SK-N-SH treated with all-trans-retinoic acid at 6 μM for 48 hours (cell line): ENCODE measurements at regions not wholly inside any gene's neighbourhood (a gene's known extent, or its start where the extent isn't known, plus 50 kb on each side); places are given as distances from the start of the nearest gene placed in this dataset.

Experiments used
- ATAC-seq: fragments of 200-7000 bp; cut with Tn5 transposase; 3 replicates; pipeline ENCODE4 v1.9.1; 2020; ENCODE audit warnings: mild to moderate bottlenecking, moderate library complexity
- ARNTL ChIP-seq: fragments of 450-650 bp; formaldehyde crosslinking; IDR thresholded peaks from 2 replicates; pipeline ENCODE4 v1.5.0; 2020; ENCODE audit warnings: low read depth, mild to moderate bottlenecking, moderate library complexity, borderline replicate concordance
- BACH2 ChIP-seq: fragments of 250-450 bp; sonication (Bioruptor Pico); IDR thresholded peaks from 2 replicates; pipeline ENCODE4 v1.9.0; 2021; ENCODE audit warnings: mild to moderate bottlenecking, borderline replicate concordance
- CSDC2 ChIP-seq: fragments of 250-450 bp; sonication (Bioruptor Pico); IDR thresholded peaks from 2 replicates; pipeline ENCODE4 v1.5.0; 2020; ENCODE audit warnings: mild to moderate bottlenecking, moderate library complexity
- ESRRG ChIP-seq: fragments of 250-450 bp; sonication (Bioruptor Pico); IDR thresholded peaks from 2 replicates; pipeline ENCODE4 v1.6.1; 2021; ENCODE audit warnings: mild to moderate bottlenecking
- OSR1 ChIP-seq: fragments of 250-450 bp; sonication (Bioruptor Pico); IDR thresholded peaks from 2 replicates; pipeline ENCODE4 v1.8.0; 2022; ENCODE audit warnings: moderate library complexity, mild to moderate bottlenecking, inconsistent platforms
- PATZ1 ChIP-seq: fragments of 250-450 bp; sonication (Bioruptor Pico); IDR thresholded peaks from 2 replicates; pipeline ENCODE4 v1.8.0; 2020; ENCODE audit warnings: mild to moderate bottlenecking, moderate library complexity, borderline replicate concordance
- PPARA ChIP-seq: fragments of 250-450 bp; sonication (Bioruptor Pico); IDR thresholded peaks from 2 replicates; pipeline ENCODE4 v1.5.0; 2020; ENCODE audit warnings: mild to moderate bottlenecking, borderline replicate concordance
- RARB ChIP-seq: fragments of 250-450 bp; sonication (Bioruptor Pico); IDR thresholded peaks from 2 replicates; pipeline ENCODE4 v1.8.0; 2021; ENCODE audit warnings: mild to moderate bottlenecking, moderate library complexity
- SNAI2 ChIP-seq: fragments of 250-450 bp; sonication (Bioruptor Pico); IDR thresholded peaks from 2 replicates; pipeline ENCODE4 v1.5.0; 2020; ENCODE audit warnings: mild to moderate bottlenecking, moderate library complexity
- TCF4 ChIP-seq: fragments of 250-450 bp; sonication (Bioruptor Pico); IDR thresholded peaks from 2 replicates; pipeline ENCODE4 v1.8.0; 2021; ENCODE audit warnings: mild to moderate bottlenecking, moderate library complexity, borderline replicate concordance
- ZC3H10 ChIP-seq: fragments of 250-450 bp; sonication (Bioruptor Pico); IDR thresholded peaks from 2 replicates; pipeline ENCODE4 v1.5.1; 2021; ENCODE audit warnings: mild to moderate bottlenecking, moderate library complexity
- ZFP30 ChIP-seq: fragments of 450-650 bp; formaldehyde crosslinking; IDR thresholded peaks from 2 replicates; pipeline ENCODE4 v1.5.0; 2022; ENCODE audit warnings: mild to moderate bottlenecking, moderate library complexity
- ZNF565 ChIP-seq: fragments of 450-650 bp; formaldehyde crosslinking; conservative IDR thresholded peaks from 2 replicates; pipeline ENCODE4 v1.5.0; 2020; ENCODE audit warnings: low read depth, mild to moderate bottlenecking, moderate library complexity
- ZNF70 ChIP-seq: fragments of 450-650 bp; formaldehyde crosslinking; IDR thresholded peaks from 2 replicates; pipeline ENCODE4 v1.5.0; 2020; ENCODE audit warnings: mild to moderate bottlenecking, moderate library complexity
- ZNF8 ChIP-seq: fragments of 450-650 bp; formaldehyde crosslinking; IDR thresholded peaks from 2 replicates; pipeline ENCODE4 v1.5.0; 2020; ENCODE audit warnings: mild to moderate bottlenecking, moderate library complexity
- TF ChIP-seq, protein P1 (sequence below): fragments of 250-450 bp; sonication (Bioruptor Pico); IDR thresholded peaks from 2 replicates; pipeline ENCODE4 v1.5.1; 2021; ENCODE audit warnings: mild to moderate bottlenecking, moderate library complexity
- TF ChIP-seq, protein P2 (sequence below): fragments of 250-450 bp; sonication (Bioruptor Pico); IDR thresholded peaks from 2 replicates; pipeline ENCODE4 v1.8.0; 2021; ENCODE audit warnings: low read depth, mild to moderate bottlenecking, moderate library complexity, borderline replicate concordance
- TF ChIP-seq, protein P3 (sequence below): fragments of 250-450 bp; sonication (Bioruptor Pico); IDR thresholded peaks from 2 replicates; pipeline ENCODE4 v1.5.1; 2020; ENCODE audit warnings: low read depth, mild to moderate bottlenecking, moderate library complexity

GRCh38 chr12:127570793-127571360, 696.1 kb upstream of the TMEM132C start (continued):
- no peak for TF ChIP-seq PATZ1 (CRISPR knock-in tag)
- TF ChIP-seq, protein P1, sequence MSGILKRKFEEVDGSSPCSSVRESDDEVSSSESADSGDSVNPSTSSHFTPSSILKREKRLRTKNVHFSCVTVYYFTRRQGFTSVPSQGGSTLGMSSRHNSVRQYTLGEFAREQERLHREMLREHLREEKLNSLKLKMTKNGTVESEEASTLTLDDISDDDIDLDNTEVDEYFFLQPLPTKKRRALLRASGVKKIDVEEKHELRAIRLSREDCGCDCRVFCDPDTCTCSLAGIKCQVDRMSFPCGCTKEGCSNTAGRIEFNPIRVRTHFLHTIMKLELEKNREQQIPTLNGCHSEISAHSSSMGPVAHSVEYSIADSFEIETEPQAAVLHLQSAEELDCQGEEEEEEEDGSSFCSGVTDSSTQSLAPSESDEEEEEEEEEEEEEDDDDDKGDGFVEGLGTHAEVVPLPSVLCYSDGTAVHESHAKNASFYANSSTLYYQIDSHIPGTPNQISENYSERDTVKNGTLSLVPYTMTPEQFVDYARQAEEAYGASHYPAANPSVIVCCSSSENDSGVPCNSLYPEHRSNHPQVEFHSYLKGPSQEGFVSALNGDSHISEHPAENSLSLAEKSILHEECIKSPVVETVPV (CRISPR knock-in tag) = no peak

GRCh38 chr12:127571578-127571977, 695.4 kb upstream of the TMEM132C start:
- TF ChIP-seq ZC3H10 (CRISPR knock-in tag) (no peak), TCF4 (no peak)
- TF ChIP-seq, protein P1 (CRISPR knock-in tag) = no peak
- no peak for ATAC-seq

DNA sequence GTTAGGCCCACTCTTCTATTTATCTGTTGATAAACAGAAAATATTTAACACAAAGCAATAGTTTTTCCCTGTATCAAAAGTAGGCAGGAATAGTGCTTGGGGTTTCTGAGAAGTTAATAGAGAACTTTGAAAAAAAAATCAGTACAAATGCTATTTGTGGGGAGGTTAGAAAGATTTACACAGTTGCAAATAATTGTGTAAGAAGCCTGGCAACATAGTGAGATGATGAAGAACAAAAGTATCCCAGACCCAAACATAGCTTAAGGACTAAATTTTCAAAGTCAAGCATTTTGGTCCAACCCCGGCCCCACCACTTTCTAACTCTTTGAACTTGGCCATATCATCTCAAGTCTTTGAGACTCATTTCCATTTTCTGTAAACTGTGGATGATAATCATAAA, 687.5 kb upstream of the TMEM132C start:
- TF ChIP-seq ZNF565 (CRISPR knock-in tag) = no peak
- no peak for ATAC-seq

- no peak for ATAC-seq
- no peak for TF ChIP-seq ZNF70 (CRISPR knock-in tag)
- no peak for TF ChIP-seq OSR1 (CRISPR knock-in tag)
- no peak for TF ChIP-seq ARNTL
- TF ChIP-seq RARB = no peak
- no peak for TF ChIP-seq SNAI2
- no peak for TF ChIP-seq PATZ1 (CRISPR knock-in tag)
- TF ChIP-seq, protein P2, sequence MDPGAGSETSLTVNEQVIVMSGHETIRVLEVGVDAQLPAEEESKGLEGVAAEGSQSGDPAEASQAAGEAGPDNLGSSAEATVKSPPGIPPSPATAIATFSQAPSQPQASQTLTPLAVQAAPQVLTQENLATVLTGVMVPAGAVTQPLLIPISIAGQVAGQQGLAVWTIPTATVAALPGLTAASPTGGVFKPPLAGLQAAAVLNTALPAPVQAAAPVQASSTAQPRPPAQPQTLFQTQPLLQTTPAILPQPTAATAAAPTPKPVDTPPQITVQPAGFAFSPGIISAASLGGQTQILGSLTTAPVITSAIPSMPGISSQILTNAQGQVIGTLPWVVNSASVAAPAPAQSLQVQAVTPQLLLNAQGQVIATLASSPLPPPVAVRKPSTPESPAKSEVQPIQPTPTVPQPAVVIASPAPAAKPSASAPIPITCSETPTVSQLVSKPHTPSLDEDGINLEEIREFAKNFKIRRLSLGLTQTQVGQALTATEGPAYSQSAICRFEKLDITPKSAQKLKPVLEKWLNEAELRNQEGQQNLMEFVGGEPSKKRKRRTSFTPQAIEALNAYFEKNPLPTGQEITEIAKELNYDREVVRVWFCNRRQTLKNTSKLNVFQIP (CRISPR knock-in tag) = no peak
- no peak for TF ChIP-seq ZNF565 (CRISPR knock-in tag)
- no peak for TF ChIP-seq BACH2 (CRISPR knock-in tag)
- TF ChIP-seq, protein P3, sequence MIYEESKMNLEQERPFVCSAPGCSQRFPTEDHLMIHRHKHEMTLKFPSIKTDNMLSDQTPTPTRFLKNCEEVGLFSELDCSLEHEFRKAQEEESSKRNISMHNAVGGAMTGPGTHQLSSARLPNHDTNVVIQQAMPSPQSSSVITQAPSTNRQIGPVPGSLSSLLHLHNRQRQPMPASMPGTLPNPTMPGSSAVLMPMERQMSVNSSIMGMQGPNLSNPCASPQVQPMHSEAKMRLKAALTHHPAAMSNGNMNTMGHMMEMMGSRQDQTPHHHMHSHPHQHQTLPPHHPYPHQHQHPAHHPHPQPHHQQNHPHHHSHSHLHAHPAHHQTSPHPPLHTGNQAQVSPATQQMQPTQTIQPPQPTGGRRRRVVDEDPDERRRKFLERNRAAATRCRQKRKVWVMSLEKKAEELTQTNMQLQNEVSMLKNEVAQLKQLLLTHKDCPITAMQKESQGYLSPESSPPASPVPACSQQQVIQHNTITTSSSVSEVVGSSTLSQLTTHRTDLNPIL = no peak
- no peak for TF ChIP-seq PPARA (CRISPR knock-in tag)
- no peak for TF ChIP-seq ZNF8
- no peak for TF ChIP-seq ZFP30 (CRISPR knock-in tag)
- no peak for TF ChIP-seq ESRRG (CRISPR knock-in tag)
- no peak for TF ChIP-seq CSDC2 (CRISPR knock-in tag)
Observed at GRCh38 chr12:127582074-127582473, 684.9 kb upstream of the TMEM132C start.
